ENCODE measurements at regions not wholly inside any gene's neighbourhood (a gene's known extent, or its start where the extent isn't known, plus 50 kb on each side); places are given as distances from the start of the nearest gene placed in this dataset.

DNA sequence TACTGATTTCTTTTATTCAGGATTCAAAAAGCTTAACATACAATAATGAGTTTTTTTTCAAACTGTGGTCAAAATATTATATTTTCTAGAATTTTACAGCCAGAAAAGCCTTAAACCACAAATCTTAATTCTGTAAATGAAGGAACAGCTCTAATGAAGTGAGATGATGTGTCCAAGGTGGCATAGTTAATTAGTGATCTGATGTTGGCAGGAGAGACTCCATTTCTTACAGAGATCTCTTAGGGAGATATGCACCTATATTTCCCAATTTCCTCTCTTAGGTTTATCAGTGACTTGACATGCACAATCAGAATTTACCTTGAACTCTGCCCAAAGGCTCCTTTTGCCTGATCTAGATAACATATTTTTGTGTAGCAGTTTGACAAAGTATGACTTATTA, 211.1 kb upstream of the ZNF804B start:
- DNase-seq = no peak
- no peak overlapping the region for H3K4ac ChIP-seq (ENCODE audit: low read depth, low read length)
- peaks cover 12 to 22% (median 14%) of the 10 kb centered on the region in 3 experiments for H3K36me3 Mint-ChIP-seq (ENCODE audit: insufficient read depth in 1 of 3, low read depth in 3 of 3)
- no peaks in the 10 kb centered on the region for H3K79me1 ChIP-seq (ENCODE audit: insufficient read depth, low read depth, low read length, poor library complexity, severe bottlenecking)
- H3K23ac ChIP-seq (ENCODE audit: insufficient read length, low read depth, low read length) = no peak overlapping the region
- peaks cover 20% of the 10 kb centered on the region for H3K9me3 ChIP-seq (ENCODE audit: control insufficient read depth, low read depth, low read length)
- no peak overlapping the region for H3K4me3 Mint-ChIP-seq
- H3K14ac ChIP-seq (ENCODE audit: insufficient read depth, low read length) = no peak overlapping the region
- no peak overlapping the region for H2BK20ac ChIP-seq (ENCODE audit: low read depth, low read length, poor library complexity, severe bottlenecking)
- H3T11ph ChIP-seq (ENCODE audit: low read length) = no peak overlapping the region
- no peak overlapping the region for H2BK15ac ChIP-seq (ENCODE audit: low read depth, low read length)
- H4K20me1 ChIP-seq (ENCODE audit: control insufficient read depth, insufficient read depth, insufficient read length) = no peaks in the 10 kb centered on the region
- H4K91ac ChIP-seq (ENCODE audit: insufficient read length, low read depth, low read length) = no peak overlapping the region
- no peak overlapping the region for H3K56ac ChIP-seq (ENCODE audit: insufficient read length, low read depth, low read length)
- H3K27me3 ChIP-seq (ENCODE audit: insufficient read depth, low read length) = no peaks in the 10 kb centered on the region
- H3K27me3 Mint-ChIP-seq (ENCODE audit: low read depth) = peaks cover 5% of the 10 kb centered on the region; the same call in 1 of the 2 replicates
- H2BK120ac ChIP-seq (ENCODE audit: low read depth, low read length, poor library complexity, severe bottlenecking) = no peak overlapping the region
- H2AK5ac ChIP-seq (ENCODE audit: insufficient read length, low read length) = no peak overlapping the region
- H3K79me2 ChIP-seq (ENCODE audit: insufficient read depth, low read length) = no peaks in the 10 kb centered on the region
- H2BK12ac ChIP-seq (ENCODE audit: insufficient read length, low read depth, low read length) = no peak overlapping the region
- no peak overlapping the region for H3K4me2 ChIP-seq (ENCODE audit: insufficient read depth, insufficient read length, low read length)
- H2AFZ ChIP-seq (ENCODE audit: low read length) = no peak overlapping the region
- TF ChIP-seq, protein P1, sequence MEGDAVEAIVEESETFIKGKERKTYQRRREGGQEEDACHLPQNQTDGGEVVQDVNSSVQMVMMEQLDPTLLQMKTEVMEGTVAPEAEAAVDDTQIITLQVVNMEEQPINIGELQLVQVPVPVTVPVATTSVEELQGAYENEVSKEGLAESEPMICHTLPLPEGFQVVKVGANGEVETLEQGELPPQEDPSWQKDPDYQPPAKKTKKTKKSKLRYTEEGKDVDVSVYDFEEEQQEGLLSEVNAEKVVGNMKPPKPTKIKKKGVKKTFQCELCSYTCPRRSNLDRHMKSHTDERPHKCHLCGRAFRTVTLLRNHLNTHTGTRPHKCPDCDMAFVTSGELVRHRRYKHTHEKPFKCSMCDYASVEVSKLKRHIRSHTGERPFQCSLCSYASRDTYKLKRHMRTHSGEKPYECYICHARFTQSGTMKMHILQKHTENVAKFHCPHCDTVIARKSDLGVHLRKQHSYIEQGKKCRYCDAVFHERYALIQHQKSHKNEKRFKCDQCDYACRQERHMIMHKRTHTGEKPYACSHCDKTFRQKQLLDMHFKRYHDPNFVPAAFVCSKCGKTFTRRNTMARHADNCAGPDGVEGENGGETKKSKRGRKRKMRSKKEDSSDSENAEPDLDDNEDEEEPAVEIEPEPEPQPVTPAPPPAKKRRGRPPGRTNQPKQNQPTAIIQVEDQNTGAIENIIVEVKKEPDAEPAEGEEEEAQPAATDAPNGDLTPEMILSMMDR (conservative IDR thresholded peaks at IDR 0.05) = no peak
- H3K27ac ChIP-seq (ENCODE audit: insufficient read length, low read depth, low read length) = no peak overlapping the region
- H4K8ac ChIP-seq (replicated peaks; ENCODE audit: insufficient read length, low read depth, low read length) = no peak overlapping the region
- H3K9me3 Mint-ChIP-seq = peaks cover 25 to 28% of the 10 kb centered on the region in 2 experiments
- no peak overlapping the region for H3K18ac ChIP-seq (ENCODE audit: insufficient read length, low read depth, low read length)
- no peaks in the 10 kb centered on the region for H3K4me1 ChIP-seq (ENCODE audit: insufficient read depth, low read length)
- no peak overlapping the region for H3K27ac Mint-ChIP-seq
- H3K9ac ChIP-seq (ENCODE audit: extremely low read depth, insufficient read length, low read length) = no peak overlapping the region
- H4K5ac ChIP-seq (ENCODE audit: insufficient read length, low read depth, low read length) = no peak overlapping the region
- no peaks in the 10 kb centered on the region for H3K4me1 Mint-ChIP-seq
- H2BK5ac ChIP-seq (ENCODE audit: insufficient read length, low read length) = no peak overlapping the region
- H3K23me2 ChIP-seq (ENCODE audit: insufficient read length, low read depth, low read length, poor library complexity, severe bottlenecking) = no peaks in the 10 kb centered on the region
